K562 (cell line): ENCODE measurements at regions not wholly inside any gene's neighbourhood (a gene's known extent, or its start where the extent isn't known, plus 50 kb on each side); places are given as distances from the start of the nearest gene placed in this dataset.
"Not testable (repeated sequence)": the region's sequence is repeated elsewhere in the genome, so short reads cannot be mapped to it uniquely, and the experiment has no call there.

Experiments
- ATAC-seq: fragments of 200-7000 bp; cut with Tn5 transposase; 3 replicates; pipeline ENCODE4 v1.9.1; 2020; ENCODE audit warnings: moderate library complexity
- BruUV-seq: library from RNA; stranded (reverse); fragments of 400-500 nt; replicated peaks from 2 replicates; lab custom pipeline; 2021; lab: Mats Ljungman, UMichigan
- CTCF ChIA-PET: fragments of 300-600 bp; formaldehyde crosslinking; extraction: SDS; loops from one replicate; lab custom pipeline; 2021; ENCODE audit warnings: low intra/inter-chr PET ratio; lab: Yijun Ruan, JAX
- POLR2A ChIA-PET: fragments of 300-600, 350-650 bp; sonication (Branson Sonifier 250); formaldehyde crosslinking; extraction: SDS; loops from one replicate; lab custom pipeline; 2021; ENCODE audit warnings: antibody characterized with exemption, inconsistent platforms; lab: Yijun Ruan, JAX
- DNase-seq, 4 experiments: peaks; one replicate each; pipeline versions ENCODE4 v3.0.0 to v3.0.0-alpha.2; 2011 to 2018; ENCODE audit warnings: low spot score in 3 of 4, mixed read lengths in 3 of 4; ENCODE audit errors: extremely low read depth in 1 of 4
- FAIRE-seq: peaks from 2 replicates; lab custom pipeline; 2011; peaks lifted over from hg19 to GRCh38; lab: Jason Lieb, UNC
- H2AFZ ChIP-seq: 2 replicates; pipeline ENCODE4 v1.6.0; 2011; ENCODE audit warnings: low read depth, low read length, control low read depth, inconsistent platforms
- H3K27ac ChIP-seq: fragments of 200-600 bp; 3 replicates; pipeline ENCODE4 v1.8.0; 2011; ENCODE audit warnings: low read depth, mild to moderate bottlenecking, control low read depth, inconsistent platforms, low read length, moderate library complexity, mixed read lengths; ENCODE audit errors: extremely low read depth
- H3K27me3 ChIP-seq, 2 experiments: fragments of 300-600 bp in 1 of 2; 2 replicates in 1 of 2; 3 replicates in 1 of 2; pipeline versions ENCODE4 v1.6.0 to v1.8.0; 2011; ENCODE audit warnings: inconsistent platforms in 2 of 2, low read length in 2 of 2, mild to moderate bottlenecking in 1 of 2, mixed read lengths in 1 of 2, moderate library complexity in 1 of 2; ENCODE audit not compliant: control insufficient read depth in 2 of 2, insufficient read depth in 2 of 2
- H3K36me3 ChIP-seq: fragments of 300-600 bp; 3 replicates; pipeline ENCODE4 v1.8.0; 2011; ENCODE audit warnings: mild to moderate bottlenecking, low read length, inconsistent platforms; ENCODE audit not compliant: control insufficient read depth, insufficient read depth
- H3K4me1 ChIP-seq, 2 experiments: fragments of 200-600 bp in 1 of 2; replicated peaks in 1 of 2; 2 replicates in 1 of 2; 3 replicates in 1 of 2; pipeline versions ENCODE4 v1.5.1 to v1.8.0; 2011; ENCODE audit warnings: inconsistent platforms in 2 of 2, low read length in 2 of 2, mild to moderate bottlenecking in 1 of 2, mixed read lengths in 1 of 2, moderate library complexity in 1 of 2; ENCODE audit not compliant: control insufficient read depth in 2 of 2, insufficient read depth in 2 of 2
- H3K4me2 ChIP-seq: 2 replicates; pipeline ENCODE4 v1.6.1; 2011; ENCODE audit warnings: low read length, control low read depth, inconsistent platforms, mixed read lengths; ENCODE audit not compliant: insufficient read depth
- H3K4me3 ChIP-seq: fragments of 200-600 bp; sonication (generic), shearing (Covaris generic); 2 replicates; pipeline ENCODE4 v1.5.1; 2016; ENCODE audit warnings: control low read depth, inconsistent platforms
- H3K79me2 ChIP-seq: fragments of 200-600 bp; 3 replicates; pipeline ENCODE4 v1.8.0; 2011; ENCODE audit warnings: low read length, inconsistent platforms; ENCODE audit not compliant: control insufficient read depth, insufficient read depth
- H3K9ac ChIP-seq, 2 experiments: 2 replicates each; pipeline versions ENCODE4 v1.6.0 to v1.6.1; 2011; ENCODE audit warnings: low read depth in 2 of 2, low read length in 2 of 2, control low read depth in 1 of 2, inconsistent platforms in 1 of 2, mild to moderate bottlenecking in 1 of 2, mixed read lengths in 1 of 2; ENCODE audit not compliant: insufficient read depth in 1 of 2
- H3K9me1 ChIP-seq: one replicate; pipeline ENCODE4 v1.6.0; 2011; ENCODE audit warnings: inconsistent platforms, mild to moderate bottlenecking, low read length, moderate library complexity; ENCODE audit not compliant: control insufficient read depth, insufficient read depth
- H3K9me3 ChIP-seq: replicated peaks from 2 replicates; pipeline ENCODE4 v1.5.1; 2011; ENCODE audit warnings: low read depth, low read length, inconsistent platforms; ENCODE audit not compliant: control insufficient read depth, insufficient read depth
- H4K20me1 ChIP-seq: replicated peaks from 2 replicates; pipeline ENCODE4 v1.6.1; 2011; ENCODE audit warnings: low read length, inconsistent platforms, mixed read lengths; ENCODE audit not compliant: control insufficient read depth, insufficient read depth
- CBFA2T2 ChIP-seq: fragments of 450-650 bp; conservative IDR thresholded peaks from 2 replicates; pipeline ENCODE4 v1.6.1; 2017; ENCODE audit warnings: mild to moderate bottlenecking
- CHCHD3 ChIP-seq: fragments of 250-450 bp; sonication (Bioruptor Pico); IDR thresholded peaks from 2 replicates; pipeline ENCODE4 v2.1.2; 2022; ENCODE audit warnings: mild to moderate bottlenecking
- COPS2 ChIP-seq: fragments of 450-650 bp; conservative IDR thresholded peaks from 2 replicates; pipeline ENCODE4 v1.6.1; 2016; ENCODE audit warnings: mild to moderate bottlenecking, moderate library complexity
- ELF2 ChIP-seq: fragments of 250-450 bp; sonication (Bioruptor Pico); IDR thresholded peaks from 2 replicates; pipeline ENCODE4 v1.5.0; 2021; ENCODE audit warnings: mild to moderate bottlenecking
- HDAC1 ChIP-seq, 2 experiments: fragments of 450-650 bp; IDR thresholded peaks; 2 replicates each; pipeline ENCODE4 v1.6.1; 2016 to 2017; ENCODE audit warnings: inconsistent platforms in 1 of 2, mild to moderate bottlenecking in 1 of 2, moderate library complexity in 1 of 2
- HEY1 ChIP-seq: fragments of 250-450 bp; sonication (Bioruptor Pico); IDR thresholded peaks from 2 replicates; pipeline ENCODE4 v1.5.0; 2020; ENCODE audit warnings: mild to moderate bottlenecking, moderate library complexity, borderline replicate concordance
- KLF10 ChIP-seq: fragments of 250-450 bp; sonication (Bioruptor Pico); IDR thresholded peaks from 2 replicates; pipeline ENCODE4 v1.6.1; 2021; ENCODE audit warnings: matching md5 sums
- SIN3B ChIP-seq: fragments of 450-650 bp; IDR thresholded peaks from 2 replicates; pipeline ENCODE4 v1.6.1; 2017; ENCODE audit warnings: low read depth, mild to moderate bottlenecking, moderate library complexity
- SLC30A9 ChIP-seq: fragments of 250-450 bp; sonication (Bioruptor Pico); IDR thresholded peaks from 2 replicates; pipeline ENCODE4 v1.8.0; 2022; ENCODE audit warnings: mild to moderate bottlenecking, moderate library complexity
- THAP7 ChIP-seq: fragments of 250-450 bp; sonication (Bioruptor Pico); IDR thresholded peaks from 2 replicates; pipeline ENCODE4 v1.5.0; 2021
- ZNF3 ChIP-seq: fragments of 250-450 bp; sonication (Bioruptor Pico); IDR thresholded peaks from 2 replicates; pipeline ENCODE4 v1.5.0; 2021; ENCODE audit warnings: mild to moderate bottlenecking, moderate library complexity
- ZNF551 ChIP-seq: fragments of 250-450 bp; sonication (Bioruptor Pico); IDR thresholded peaks from 2 replicates; pipeline ENCODE4 v1.5.0; 2021; ENCODE audit warnings: mild to moderate bottlenecking, moderate library complexity
- ZNF77 ChIP-seq: fragments of 250-450 bp; sonication (Bioruptor Pico); IDR thresholded peaks from 2 replicates; pipeline ENCODE4 v1.5.0; 2020
- ZNF780A ChIP-seq: fragments of 250-450 bp; sonication (Bioruptor Pico); IDR thresholded peaks from 2 replicates; pipeline ENCODE4 v1.5.0; 2021; ENCODE audit warnings: mild to moderate bottlenecking
- ZNF830 ChIP-seq: fragments of 250-450 bp; sonication (Bioruptor Pico); IDR thresholded peaks from 2 replicates; pipeline ENCODE4 v1.5.0; 2021; ENCODE audit warnings: mild to moderate bottlenecking
- WGBS: fragments of 100-300 bp; shearing (Covaris generic); methylation state at CpG from one replicate; pipeline ENCODE4 v1.1.6; 2016; ENCODE audit warnings: low coverage, mixed read lengths; ENCODE audit not compliant: insufficient coverage; ENCODE audit errors: missing lambda C conversion rate; 5-methylcytosine and 5-hydroxymethylcytosine counted together
- in situ Hi-C: fragments of 300-500 bp; cut with MboI; formaldehyde crosslinking; loops from 4 replicates; pipeline ENCODE4 v1.15.0; 2018; ENCODE audit warnings: inconsistent platforms, mixed read lengths
- intact Hi-C: fragments of 100-400 bp; cut with micrococcal nuclease; formaldehyde crosslinking; loops from 2 replicates; pipeline ENCODE4 v1.14.2; 2022
- TF ChIP-seq, protein P1 (sequence below): fragments of 250-450 bp; sonication (Bioruptor Pico); IDR thresholded peaks from 2 replicates; pipeline ENCODE4 v1.5.0; 2021
- TF ChIP-seq, protein P2 (sequence below): fragments of 250-450 bp; sonication (Bioruptor Pico); IDR thresholded peaks from 2 replicates; pipeline ENCODE4 v1.5.0; 2021; ENCODE audit warnings: mild to moderate bottlenecking, borderline replicate concordance
- TF ChIP-seq, protein P3 (sequence below): fragments of 250-450 bp; sonication (Bioruptor Pico); IDR thresholded peaks from 2 replicates; pipeline ENCODE4 v1.5.0; 2020; ENCODE audit warnings: mild to moderate bottlenecking

GRCh38 chr17:26881195-26881594, 412.7 kb upstream of the WSB1 start:
- H3K9ac ChIP-seq, DNase-seq, H2AFZ ChIP-seq, H3K4me3 ChIP-seq, intact Hi-C loops, H3K27ac ChIP-seq, CTCF ChIA-PET, H3K9me3 ChIP-seq, H3K4me1 ChIP-seq, H3K36me3 ChIP-seq, FAIRE-seq, H4K20me1 ChIP-seq, in situ Hi-C loops, BruUV-seq, H3K79me2 ChIP-seq, H3K4me2 ChIP-seq, H3K9me1 ChIP-seq, POLR2A ChIA-PET, H3K27me3 ChIP-seq, ATAC-seq: not testable (repeated sequence)
- no CpG with 5 or more reads among the region's 2 CpGs for WGBS
- TF ChIP-seq SIN3B (peak; percentile 47; the same call in 1 of the 2 replicates), CHCHD3 (CRISPR knock-in tag) (0 out of 2 replicates have a peak, but pooled peaks have one; percentile 52), ZNF77 (CRISPR knock-in tag) (peak; percentile 81; the same call in 1 of the 2 replicates), COPS2 (peak; percentile 81), THAP7 (peak; percentile 34; the same call in 1 of the 2 replicates), HDAC1 (IDR thresholded peaks at IDR 0.05) (peak in 1 of 2 experiments; percentile 88; a peak in 1 of 4 replicates), SLC30A9 (CRISPR knock-in tag) (0 out of 2 replicates have a peak, but pooled peaks have one; percentile 35), HEY1 (CRISPR knock-in tag) (peak; percentile 90; the same call in 1 of the 2 replicates), ZNF551 (peak; percentile 88), ELF2 (CRISPR knock-in tag) (peak; percentile 79; the same call in 1 of the 2 replicates), ZNF780A (CRISPR knock-in tag) (peak; percentile 79; the same call in 1 of the 2 replicates), ZNF3 (CRISPR knock-in tag) (peak; percentile 90), ZNF830 (peak; percentile 87; the same call in 1 of the 2 replicates), KLF10 (CRISPR knock-in tag) (peak; percentile 88), CBFA2T2 (0 out of 2 replicates have a peak, but pooled peaks have one; percentile 13)
- TF ChIP-seq, protein P1, sequence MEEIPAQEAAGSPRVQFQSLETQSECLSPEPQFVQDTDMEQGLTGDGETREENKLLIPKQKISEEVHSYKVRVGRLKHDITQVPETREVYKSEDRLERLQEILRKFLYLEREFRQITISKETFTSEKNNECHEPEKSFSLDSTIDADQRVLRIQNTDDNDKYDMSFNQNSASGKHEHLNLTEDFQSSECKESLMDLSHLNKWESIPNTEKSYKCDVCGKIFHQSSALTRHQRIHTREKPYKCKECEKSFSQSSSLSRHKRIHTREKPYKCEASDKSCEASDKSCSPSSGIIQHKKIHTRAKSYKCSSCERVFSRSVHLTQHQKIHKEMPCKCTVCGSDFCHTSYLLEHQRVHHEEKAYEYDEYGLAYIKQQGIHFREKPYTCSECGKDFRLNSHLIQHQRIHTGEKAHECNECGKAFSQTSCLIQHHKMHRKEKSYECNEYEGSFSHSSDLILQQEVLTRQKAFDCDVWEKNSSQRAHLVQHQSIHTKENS (CRISPR knock-in tag) = peak; percentile 71; the same call in 1 of the 2 replicates
- TF ChIP-seq, protein P2, sequence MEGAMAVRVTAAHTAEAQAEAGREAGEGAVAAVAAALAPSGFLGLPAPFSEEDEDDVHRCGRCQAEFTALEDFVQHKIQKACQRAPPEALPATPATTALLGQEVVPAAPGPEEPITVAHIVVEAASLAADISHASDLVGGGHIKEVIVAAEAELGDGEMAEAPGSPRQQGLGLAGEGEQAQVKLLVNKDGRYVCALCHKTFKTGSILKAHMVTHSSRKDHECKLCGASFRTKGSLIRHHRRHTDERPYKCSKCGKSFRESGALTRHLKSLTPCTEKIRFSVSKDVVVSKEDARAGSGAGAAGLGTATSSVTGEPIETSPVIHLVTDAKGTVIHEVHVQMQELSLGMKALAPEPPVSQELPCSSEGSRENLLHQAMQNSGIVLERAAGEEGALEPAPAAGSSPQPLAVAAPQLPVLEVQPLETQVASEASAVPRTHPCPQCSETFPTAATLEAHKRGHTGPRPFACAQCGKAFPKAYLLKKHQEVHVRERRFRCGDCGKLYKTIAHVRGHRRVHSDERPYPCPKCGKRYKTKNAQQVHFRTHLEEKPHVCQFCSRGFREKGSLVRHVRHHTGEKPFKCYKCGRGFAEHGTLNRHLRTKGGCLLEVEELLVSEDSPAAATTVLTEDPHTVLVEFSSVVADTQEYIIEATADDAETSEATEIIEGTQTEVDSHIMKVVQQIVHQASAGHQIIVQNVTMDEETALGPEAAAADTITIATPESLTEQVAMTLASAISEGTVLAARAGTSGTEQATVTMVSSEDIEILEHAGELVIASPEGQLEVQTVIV (CRISPR knock-in tag) = peak; percentile 90
- TF ChIP-seq, protein P3, sequence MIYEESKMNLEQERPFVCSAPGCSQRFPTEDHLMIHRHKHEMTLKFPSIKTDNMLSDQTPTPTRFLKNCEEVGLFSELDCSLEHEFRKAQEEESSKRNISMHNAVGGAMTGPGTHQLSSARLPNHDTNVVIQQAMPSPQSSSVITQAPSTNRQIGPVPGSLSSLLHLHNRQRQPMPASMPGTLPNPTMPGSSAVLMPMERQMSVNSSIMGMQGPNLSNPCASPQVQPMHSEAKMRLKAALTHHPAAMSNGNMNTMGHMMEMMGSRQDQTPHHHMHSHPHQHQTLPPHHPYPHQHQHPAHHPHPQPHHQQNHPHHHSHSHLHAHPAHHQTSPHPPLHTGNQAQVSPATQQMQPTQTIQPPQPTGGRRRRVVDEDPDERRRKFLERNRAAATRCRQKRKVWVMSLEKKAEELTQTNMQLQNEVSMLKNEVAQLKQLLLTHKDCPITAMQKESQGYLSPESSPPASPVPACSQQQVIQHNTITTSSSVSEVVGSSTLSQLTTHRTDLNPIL (CRISPR knock-in tag) = peak; percentile 89; the same call in 1 of the 2 replicates
